HG03097 (cell line): ENCODE measurements at regions not wholly inside any gene's neighbourhood (a gene's known extent, or its start where the extent isn't known, plus 50 kb on each side); places are given as distances from the start of the nearest gene placed in this dataset.
"Not testable (repeated sequence)": the region's sequence is repeated elsewhere in the genome, so short reads cannot be mapped to it uniquely, and the experiment has no call there.

ENCODE experiments used
- ATAC-seq: cut with Tn5 transposase; IDR thresholded peaks from one replicate; pipeline ENCODE4 v1.9.1; 2021; ENCODE audit not compliant: unreplicated experiment, low FRiP score

DNA sequence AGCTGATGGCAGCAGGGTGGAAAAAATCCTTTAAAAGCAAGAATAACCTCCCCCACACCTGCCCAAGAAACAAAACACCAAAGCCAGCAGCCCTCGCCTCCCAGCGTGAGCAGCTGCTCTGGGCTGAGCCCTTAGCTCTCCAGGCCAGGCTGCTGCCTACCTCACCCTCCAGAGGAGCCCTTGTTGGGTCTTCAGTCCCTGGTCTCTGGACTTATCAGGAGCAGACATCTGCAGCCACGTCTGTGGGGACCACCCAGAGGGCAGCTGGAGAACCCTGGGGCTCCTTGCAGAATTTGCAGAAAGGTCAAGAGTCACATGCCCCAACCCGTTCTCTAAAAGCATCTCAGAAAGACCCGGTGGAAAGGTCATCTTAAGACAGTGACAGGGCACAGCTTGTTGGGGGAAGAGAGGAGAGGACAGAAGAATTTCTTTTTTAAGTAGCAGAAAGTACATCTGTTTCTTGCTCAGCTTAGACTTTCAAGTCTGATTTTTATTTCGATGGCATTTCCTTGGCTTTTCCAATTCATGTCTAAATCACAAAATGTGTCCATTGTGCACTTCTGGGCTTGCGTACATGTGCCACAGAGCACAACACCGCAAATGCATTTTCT lies 425.7 kb upstream of the NFE2L3 start:
- ATAC-seq = no peak

DNA sequence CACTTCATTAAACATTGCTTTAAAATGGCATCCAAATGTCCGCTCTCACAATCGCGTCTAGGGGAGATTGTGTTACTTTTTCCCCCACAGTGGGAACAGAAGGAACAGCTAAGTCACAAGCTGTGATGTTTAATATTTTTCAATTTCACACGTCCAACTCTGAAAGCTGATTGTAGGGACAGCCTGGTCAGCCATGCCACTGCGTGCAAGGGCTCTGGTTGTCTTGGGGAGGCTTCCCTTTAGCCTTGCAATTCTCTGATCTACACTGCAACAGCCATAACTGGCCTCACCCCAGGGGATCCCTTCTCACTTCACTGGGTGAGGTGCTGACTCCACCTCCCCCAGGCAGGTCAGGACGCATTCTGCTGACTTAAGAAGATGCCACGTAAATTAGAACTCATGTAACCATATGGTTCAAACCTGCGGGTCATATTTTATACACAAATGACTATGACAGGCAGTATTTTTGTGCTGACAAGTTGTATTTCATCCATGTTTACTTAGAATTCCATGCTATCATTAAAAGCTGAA lies 425.2 kb upstream of the NFE2L3 start:
- no peak for ATAC-seq

DNA sequence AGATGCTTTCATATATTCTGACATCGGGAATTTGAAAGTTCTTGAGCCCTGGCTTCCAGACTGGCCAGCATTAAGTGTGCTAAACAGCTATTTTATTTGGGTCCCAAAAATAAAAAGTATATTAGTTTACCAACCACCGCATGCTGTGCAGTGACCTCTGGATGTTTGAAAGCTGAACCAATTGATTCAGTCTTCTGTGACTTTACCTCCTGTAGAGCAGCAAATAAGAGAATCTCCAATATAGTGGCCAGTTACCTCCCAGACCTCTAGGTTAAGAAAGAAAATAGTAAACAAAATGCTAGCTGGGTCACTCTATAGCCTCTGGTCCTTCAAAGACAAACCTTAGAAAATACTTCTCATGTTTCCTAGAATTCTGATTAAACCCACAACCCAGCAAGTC lies 424.6 kb upstream of the NFE2L3 start:
- no peak for ATAC-seq

DNA sequence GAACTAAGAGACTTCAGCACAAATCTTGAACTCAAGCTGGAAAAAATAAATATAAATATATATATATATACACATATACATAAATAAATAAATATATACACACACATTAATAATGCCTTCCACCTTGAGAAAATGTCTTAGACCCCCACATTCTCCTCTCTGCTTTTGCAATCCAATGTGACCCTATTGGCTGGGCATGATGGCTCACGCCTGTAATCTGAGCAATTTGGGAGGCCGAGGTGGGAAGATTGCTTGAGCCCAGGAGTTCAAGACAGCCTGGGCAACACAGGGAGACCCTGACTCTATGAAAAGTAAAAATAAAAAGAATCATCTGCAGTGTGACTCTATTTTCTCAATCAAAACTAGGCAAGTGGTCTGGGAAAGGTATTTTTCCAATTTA lies 424.1 kb upstream of the NFE2L3 start:
- ATAC-seq = no peak

DNA sequence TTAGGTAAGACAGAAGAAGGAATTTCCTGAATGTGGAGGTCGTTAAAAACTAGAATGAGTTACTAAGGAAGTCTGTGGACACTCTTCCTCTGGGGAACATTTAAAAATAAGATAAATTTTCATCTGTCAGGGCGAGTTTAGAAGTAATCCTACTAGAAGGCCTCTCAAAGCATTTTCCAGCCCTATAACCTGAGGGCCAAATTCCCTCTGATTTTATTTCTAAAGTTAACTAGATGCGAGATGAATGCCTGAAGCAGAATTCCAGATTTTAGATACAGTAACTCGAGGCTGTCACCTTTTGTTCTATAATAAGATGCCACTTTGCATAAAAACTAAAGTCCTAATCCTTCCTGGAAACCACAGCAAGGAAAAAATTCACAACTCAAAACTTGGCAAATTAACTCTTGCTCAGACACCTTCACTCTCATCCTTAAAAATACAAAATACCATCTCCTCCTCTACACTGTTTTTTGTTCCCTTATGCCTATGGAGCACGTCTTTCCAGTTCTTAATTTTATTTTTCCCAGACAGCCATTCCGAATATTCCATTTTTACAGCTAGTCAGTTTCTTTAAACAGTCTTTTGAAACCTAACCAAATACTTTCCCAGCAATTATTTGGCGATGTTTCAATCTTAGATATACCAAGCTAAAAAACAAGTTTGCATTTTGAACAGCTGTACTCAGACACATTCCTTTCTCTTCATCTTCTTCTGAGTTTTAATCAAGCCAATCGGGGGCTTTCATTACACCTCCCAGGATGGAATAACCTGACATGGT lies 420.7 kb upstream of the NFE2L3 start:
- ATAC-seq = no peak

DNA sequence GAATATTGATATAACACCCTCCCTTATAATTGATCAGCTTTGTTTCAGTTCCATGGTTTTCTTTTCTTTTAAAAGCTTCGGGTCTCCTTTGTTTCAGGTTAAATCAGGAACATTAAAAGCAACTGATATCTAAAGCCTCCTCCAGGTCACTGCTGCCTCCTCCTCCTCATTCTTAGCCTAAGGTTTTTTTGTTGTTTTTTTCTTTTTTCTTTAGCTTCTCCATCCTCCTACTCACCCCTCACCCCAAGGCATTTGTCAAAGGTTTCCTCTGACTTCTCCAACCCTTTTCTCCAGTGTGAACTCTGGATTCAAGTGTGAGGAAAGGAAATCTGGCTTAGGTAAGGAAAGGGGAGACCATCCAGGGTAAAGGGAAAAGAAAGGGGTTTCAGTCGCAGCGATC lies 420.2 kb upstream of the NFE2L3 start:
- no peak for ATAC-seq

DNA sequence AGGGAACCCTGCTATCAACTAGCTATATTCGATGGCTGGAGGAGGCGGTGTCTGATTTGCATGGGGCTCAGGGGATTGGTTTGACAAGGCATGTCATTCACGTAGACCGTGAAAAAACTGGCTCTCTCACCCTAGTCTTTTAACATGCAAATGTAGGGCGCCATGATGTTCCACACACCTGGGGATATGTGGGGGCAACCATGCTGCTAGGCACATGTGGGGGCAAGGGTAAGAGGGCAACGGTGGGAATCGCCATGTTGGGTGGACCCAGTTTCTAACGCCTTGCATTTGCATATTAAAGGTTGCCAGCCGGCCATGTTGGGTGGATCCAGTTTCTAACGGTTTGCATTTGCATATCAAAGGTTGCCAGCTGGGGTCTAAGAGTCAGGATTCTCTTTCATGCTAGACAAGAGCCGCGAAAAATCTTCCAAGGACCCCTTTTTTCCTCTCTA lies 419.2 kb upstream of the NFE2L3 start:
- ATAC-seq = no peak

DNA sequence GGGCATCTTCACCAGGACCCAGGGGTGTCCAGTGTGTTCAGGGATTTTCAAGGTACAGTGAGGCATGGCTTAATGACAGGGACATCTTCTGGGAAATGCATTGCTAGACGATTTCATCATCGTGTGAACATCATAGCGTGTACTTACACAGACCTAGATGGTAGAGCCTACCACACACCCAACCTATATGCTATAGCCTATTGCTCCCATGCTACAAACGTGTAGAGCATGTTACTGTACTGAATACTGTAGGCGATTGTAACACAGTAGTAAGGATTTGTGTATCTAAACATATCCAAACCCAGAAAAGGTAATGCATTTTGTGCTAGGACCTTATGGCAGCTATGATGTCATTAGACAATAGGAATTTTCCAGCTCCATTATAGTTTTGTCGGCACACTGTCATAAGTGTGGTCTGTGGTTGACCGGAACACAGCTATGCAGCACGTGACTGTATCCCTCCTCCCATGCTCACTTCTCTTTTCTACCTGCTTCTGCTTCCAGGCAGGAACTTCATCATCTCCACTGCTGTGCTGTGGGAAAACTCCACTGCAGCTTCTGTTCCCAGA lies 416.2 kb upstream of the NFE2L3 start:
- ATAC-seq = no peak

DNA sequence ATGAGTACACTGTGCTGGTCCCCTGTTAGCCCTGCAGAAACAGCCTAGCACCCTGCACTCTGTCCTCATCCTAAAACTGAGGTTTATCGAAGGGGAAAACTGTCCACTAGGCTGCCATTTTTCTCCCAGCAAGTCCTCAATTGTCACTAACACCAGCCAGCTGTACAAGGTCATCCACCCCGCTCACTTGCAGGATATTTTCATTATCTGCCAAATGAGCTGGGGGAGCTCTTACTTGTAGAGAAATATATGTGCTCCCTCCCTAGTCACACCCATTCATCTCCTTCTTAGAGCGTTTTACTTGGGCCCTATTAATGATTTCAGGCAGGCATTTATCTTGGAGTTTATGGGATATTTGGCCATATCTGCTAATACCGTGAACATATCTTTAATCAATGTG lies 413.5 kb upstream of the NFE2L3 start:
- ATAC-seq = no peak

DNA sequence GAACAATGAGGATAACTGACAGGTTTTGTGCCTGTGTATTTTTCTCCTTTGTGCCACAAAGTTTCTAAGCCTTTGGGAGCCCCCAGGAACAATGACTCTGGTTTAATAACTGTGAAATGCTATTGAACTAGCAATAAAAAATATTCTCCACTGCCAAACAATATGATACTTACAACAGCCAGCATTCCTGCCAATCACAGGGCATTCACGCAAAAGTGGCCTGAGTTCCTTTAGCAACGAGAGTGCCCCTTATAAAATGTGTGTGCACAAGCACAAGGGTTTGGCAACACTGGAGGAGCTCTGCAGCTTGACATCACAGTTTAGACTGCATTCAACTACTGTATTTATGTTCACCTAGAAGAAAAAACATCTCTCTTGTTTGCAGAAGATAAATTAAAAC lies 412.9 kb upstream of the NFE2L3 start:
- no peak for ATAC-seq

DNA sequence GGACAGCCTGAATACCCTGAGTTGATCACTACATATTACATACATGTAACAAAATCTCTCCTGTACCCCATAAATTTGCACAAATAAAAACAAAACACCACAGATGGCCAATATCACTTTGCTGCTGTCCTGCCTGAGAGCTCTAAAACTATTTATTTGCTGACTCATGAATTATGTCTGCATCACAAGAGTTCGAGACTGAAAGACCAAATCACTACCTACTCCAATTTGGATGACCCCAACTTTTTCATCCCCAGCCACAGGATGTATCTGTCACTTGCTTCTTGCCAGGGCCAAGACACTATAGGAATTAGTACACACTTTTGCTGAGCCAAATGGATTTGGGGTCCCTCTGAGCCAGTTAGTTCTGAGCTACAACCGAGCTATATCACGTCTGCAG lies 409.7 kb upstream of the NFE2L3 start:
- no peak for ATAC-seq

DNA sequence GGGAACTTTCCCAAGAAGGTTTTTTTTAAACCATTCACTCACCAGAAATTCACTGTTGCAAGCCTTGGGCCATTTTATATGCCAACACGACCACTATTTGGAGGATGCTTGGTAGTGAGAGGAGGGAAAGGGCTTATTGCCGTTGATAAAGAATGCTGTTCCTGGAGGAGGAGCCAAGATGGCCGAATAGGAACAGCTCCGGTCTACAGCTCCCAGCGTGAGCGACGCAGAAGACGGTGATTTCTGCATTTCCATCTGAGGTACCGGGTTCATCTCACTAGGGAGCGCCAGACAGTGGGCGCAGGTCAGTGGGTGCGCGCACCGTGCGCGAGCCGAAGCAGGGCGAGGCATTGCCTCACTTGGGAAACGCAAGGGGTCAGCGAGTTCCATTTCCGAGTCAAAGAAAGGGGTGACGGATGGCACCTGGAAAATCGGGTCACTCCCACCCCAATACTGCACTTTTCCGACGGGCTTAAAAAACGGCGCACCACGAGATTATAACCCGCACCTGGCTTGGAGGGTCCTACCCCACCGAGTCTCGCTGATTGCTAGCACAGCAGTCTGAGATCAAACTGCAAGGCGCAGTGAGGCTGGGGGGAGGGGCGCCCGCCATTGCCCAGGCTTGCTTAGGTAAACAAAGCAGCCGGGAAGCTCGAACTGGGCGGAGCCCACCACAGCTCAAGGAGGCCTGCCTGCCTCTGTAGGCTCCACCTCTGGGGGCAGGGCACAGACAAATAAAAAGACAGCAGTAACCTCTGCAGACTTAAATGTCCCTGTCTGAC lies 408.1 kb upstream of the NFE2L3 start:
- not testable (repeated sequence) for ATAC-seq

DNA sequence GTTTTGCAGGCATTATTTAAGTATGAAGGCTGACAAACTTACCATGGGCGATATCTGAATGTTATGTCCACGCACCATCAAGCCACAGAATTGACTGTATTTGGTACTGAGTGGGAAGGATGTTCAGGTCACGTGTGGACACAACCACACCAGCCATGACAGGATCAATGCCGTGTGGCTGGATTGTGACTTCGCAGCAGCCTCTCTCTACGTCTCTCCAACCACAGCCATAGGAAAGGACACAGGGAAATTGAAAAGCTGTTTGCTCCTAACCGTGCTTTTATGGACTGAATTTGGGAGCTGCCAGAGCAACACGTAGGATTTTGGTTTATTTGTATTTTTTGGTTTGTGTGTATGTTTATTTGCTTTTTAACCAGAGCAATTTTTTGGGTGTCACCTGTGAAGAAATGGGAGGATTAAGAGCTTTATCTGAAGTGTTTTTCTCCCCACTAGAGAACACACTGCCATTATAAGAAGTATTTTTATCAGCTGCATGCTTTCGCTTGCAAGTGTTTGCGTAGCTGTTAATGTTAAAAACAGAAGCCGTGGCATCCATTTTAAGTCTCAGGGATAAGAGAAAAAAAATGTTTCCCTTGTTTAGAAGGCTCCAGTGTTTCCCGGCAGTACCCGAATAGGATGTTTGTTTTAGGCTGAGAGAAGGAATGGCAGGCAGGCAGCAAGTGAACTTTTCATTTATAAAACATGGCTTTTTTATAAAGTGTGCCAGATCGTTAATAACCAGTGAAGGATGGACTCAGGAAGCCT lies 401.1 kb upstream of the NFE2L3 start:
- ATAC-seq = no peak

DNA sequence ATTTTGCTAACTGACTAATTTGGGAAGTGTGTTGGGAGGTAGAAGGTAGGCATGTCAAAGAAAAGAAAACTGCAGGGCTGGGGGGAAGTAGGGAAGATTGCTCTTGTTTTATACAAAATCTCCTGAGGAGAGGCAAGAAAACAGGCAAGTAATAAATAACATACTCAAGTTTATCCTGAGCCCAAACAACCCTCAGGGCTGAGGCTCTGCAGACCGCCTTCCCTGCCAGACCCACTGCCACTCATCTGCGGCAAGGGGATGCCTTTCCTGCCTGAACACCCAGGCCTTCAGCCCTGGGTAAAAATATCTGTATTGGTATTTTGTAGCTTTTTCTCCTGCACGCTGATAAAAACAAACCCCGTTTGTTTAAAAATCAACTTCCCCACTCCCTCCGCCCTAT lies 399.8 kb upstream of the NFE2L3 start:
- ATAC-seq = no peak

DNA sequence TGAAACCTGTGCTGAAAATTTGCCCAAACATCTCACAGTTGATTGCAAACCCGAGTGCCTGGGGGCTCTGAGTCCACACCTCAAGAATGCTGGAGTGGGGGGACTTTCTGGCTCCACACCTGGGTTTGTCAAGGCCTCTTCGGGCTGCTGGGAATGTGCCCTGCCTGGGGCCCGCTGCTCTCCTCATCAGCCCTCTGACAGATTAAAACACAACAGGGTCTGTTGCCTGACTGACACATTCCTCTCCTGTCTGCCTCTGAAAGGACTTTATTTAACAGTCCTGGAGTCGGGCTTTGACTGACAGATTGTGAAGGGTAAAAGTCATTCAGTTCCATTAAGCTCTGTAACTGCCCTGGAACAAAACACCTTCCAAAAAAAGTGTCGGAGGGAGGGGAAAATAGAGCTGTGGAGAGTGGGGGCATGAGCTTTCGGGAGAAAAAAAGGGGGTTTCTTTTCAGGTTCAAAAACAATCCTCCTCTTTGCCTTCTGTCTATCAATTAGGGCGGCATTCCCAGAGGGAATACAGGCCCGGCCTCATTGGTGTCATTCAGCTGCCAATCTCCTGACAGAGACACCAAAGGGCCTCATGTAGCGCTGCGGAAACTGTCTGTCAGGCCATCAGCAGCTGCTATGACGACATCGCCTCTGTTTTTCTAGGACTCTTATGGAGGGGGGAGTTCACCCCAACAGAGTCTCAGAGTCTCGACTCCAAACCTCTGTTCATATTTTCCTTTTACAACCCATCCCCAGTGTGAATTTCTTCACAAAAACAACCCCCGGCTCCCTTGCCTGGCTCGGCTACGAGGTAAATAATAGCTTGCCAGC lies 398.8 kb upstream of the NFE2L3 start:
- ATAC-seq = no peak

DNA sequence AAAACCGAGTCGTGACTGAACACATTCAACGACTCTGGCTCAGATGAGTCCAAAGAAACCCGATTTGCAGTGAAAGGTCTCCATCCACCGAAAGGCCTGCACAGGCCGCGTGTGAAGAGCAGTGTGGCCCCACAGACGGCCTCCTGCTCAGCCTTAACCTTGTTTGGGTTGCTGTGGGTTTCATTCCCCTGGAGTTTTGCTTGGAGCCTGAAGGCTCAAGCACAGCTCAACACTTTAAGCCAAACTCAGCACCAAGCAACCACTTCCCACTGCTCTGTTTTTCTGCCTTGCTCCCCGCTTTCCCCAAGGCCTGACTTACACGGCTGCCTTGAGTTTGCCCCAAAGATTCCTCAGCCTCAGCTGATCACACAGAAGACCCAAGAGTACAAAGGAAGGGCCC lies 398.2 kb upstream of the NFE2L3 start:
- ATAC-seq = no peak

DNA sequence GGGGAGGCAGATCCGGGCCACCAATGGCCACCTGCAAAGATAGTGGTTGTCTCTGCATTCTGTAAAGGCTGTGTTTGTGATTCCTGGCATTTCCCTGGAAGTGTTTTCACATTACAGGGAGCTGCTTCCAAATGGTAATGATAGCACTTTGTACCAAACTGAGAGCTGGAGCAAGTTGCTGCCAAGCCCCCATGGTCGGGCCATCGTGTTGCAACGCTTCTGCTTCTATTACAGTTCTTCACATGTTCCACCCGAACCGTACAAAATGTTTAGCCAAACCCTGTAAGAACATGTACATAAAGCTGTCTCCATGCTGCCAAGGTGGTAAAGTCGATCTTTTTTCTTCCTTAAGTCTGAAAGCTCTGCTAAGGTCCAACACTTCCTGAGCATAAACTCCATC lies 397.7 kb upstream of the NFE2L3 start:
- no peak for ATAC-seq

DNA sequence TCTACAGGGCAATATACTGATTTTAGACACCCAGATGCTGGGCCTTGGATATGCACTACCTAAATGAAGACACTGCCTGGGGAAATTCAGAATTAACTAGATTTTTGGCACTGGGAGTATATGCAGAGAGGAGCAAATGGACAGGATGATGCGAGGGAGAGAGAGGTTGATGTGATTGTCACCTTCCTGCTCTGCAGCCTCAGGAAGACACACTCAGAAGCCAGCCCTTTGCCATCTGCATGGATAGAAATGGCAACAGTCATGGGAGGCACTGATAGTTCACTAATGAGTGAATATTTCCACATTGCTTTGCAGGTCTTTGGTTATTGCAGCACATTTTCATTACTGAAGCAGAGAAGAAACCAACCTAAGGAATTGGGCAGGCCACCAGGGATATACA lies 397.2 kb upstream of the NFE2L3 start:
- ATAC-seq = no peak

DNA sequence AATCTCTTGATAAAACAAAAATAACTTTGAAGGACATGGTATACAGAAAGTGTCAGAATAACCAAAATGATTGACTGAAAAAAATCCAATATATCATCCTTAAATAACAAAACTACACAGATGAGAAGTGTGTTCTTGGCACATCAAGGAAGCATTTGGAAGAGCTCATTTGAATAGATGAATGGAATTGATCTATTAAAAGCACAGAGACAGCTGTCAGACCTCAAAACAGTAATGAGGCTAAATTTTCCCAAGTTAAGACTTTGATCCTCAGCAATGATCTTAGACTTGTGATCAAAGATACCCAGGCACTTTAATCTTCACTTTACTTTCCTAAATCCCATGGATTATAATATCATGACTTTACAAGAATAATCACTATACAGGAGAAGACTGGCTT lies 395.4 kb upstream of the NFE2L3 start:
- ATAC-seq = no peak

DNA sequence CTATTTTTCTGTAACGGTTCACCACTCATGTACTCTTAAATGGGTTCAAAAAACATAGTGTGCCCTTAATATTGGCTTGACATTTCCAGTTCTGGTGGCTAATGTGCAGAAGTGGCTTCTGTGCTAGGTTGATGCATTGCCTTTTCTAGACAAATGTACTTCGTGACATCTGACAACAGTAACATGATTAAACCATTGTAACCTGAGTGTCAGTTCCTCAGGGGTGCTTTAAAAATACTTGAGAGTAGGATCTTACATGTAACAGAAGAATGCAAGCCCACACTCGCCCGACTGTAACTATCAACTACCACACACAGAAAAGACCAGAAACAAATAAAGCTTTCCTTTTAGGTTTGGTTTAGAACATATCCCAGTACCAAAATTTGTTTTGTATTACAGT lies 393.4 kb upstream of the NFE2L3 start:
- no peak for ATAC-seq
